HG03378 (cell line): ENCODE measurements at regions not wholly inside any gene's neighbourhood (a gene's known extent, or its start where the extent isn't known, plus 50 kb on each side); places are given as distances from the start of the nearest gene placed in this dataset.
A peak's percentile ranks its signal among the peaks of the same experiment; 100 is the strongest.

Experiments
- ATAC-seq: cut with Tn5 transposase; IDR thresholded peaks from one replicate; pipeline ENCODE4 v1.9.1; 2021; ENCODE audit warnings: mild to moderate bottlenecking, moderate library complexity; ENCODE audit not compliant: unreplicated experiment

GRCh38 chr2:153028626-153029025 is 310.2 kb downstream of the ARL6IP6 start:
- ATAC-seq: no peak

DNA sequence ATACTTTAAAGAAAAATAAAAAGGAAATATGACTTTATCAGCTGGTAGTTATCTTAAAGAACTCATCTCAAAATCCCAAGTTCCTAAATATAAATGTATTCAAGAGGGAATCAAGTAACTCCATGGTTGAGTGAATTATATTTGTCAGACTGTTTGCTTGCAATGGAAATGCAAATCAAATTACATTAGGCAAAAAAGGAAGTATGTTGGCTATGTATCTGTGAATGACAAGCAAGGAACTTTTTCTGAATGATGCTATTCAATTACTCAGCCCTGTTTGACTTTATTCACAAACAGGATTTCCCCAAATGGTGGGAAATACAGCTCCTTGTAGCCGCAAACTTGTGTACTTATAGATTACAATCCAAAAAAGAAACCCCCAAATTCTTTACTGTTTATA is 309.1 kb downstream of the ARL6IP6 start:
- ATAC-seq: no peak

DNA sequence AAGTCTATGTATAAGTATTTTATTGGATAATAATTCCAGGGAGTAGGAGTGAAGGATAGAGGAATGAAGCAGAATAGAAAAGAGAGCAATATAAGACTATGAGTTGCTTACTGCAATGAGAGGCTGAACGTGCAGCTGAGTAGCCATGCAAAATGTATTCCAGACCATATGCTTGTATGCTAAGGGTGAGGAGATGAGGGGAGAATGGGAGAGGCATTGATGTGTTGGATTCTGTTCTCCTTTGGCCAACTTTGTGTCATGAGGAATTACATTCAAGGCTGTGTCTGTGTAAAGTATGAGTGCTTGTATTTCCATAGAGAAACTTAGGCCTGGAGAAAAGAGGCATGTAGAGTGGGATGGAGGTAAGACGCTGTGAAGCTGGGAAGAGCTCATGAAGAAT is 301.8 kb downstream of the ARL6IP6 start:
- no peak for ATAC-seq

GRCh38 chr2:153005071-153005730 is 286.8 kb downstream of the ARL6IP6 start:
- ATAC-seq: peak; percentile 39

DNA sequence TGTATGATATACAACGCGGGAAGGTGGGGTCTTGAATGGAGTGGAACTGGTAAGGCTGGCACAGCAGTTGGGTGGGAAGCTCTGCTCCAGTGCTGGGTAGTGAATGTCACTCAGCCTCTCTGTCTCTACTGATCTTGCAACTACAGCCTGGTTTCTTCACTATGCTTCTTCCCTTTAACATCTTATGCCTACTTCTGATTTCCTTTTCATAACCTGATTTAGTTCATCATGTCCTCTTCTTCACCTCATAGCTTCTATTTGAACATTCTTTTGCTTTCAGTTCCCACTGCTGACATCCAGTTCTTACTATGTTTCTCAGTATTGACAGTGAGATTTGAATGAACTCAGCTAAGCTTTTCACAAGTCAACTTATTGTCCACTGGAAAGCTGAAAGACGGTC is 286.2 kb downstream of the ARL6IP6 start:
- ATAC-seq: peak; percentile 61

DNA sequence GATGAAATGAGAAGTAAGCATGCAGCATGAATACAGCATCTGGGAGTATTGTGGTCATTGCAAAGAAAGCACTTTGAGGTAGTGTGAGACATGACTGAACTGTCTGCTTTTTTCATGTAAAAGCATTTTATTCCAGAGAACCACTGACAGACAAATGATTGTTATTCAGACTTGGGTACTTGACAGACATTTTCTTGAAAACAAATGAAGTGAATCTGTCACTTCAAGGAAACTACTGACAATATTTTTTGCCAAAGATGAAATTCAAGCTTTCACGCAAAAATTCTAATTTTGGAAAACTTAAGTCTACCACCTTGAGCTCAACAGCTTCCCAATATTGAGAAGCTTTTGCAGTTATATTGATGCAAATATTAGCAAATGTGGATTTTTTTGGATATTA is 255.7 kb downstream of the ARL6IP6 start:
- ATAC-seq: no peak

GRCh38 chr2:152971685-152972084 is 253.3 kb downstream of the ARL6IP6 start:
- ATAC-seq: no peak

GRCh38 chr2:152962446-152962845 is 244.0 kb downstream of the ARL6IP6 start:
- ATAC-seq: no peak

DNA sequence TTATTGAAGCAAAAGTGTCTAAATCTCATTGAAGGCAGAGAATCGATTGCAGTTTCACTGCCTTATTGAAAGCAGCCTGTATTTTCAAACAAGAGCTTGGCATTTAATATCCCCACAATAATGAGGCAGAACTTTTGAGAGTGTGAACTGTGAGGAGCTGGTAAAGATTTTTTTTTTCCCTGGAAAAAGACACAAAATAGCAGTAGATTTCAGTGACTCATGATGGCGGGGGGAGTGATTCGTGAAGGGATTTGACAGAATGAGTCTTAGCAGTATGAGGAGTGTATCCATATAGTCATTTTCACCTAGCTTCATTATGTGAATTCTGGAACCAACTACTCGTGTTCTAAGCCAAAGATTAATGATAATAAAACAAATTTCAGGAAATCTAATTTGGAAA is 242.9 kb downstream of the ARL6IP6 start:
- no peak for ATAC-seq

DNA sequence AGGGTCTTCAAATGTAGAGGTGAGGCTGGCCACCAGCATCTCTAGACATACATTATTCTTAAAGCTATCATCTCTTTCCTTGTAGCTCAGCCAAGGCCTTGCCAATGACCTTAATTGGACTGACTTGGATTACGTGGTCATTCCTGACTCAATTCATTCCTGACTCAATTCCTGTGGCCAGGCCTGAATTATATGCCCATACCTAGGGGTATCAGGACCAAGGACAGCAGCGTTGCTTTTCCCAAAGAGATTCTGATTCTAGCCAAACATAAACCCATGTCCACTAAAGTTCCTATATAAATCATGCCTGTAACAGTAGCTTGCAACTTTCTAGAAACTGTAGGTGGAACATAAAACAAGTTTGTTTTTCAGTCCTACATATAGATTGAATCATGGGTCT is 231.7 kb downstream of the ARL6IP6 start:
- no peak for ATAC-seq

- ATAC-seq: no peak
Measured at GRCh38 chr2:152944099-152944498, 225.7 kb downstream of the ARL6IP6 start.

DNA sequence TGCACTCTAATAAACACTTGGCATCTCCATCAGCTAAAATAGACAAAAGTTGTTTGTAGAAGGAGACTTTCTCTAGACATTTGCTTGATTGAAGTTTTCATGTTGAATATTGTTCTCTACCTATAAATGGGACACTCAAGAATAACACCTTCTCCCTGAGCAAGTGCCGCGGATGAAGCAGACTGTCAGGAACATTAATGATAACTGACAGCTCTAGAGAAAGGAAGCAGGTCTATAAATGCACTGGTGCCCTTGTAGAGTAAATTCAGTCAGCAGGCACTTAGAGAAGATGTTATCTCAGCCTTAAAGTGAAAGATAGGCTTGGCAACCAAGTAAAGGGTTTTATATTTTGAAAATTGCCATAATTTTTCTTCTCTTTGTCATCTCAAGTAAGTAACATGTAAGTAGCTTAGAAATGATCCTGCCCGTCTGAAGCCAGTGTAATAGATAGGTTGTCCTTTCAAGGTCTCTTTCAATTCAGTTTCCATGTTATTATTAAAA is 224.6 kb downstream of the ARL6IP6 start:
- no peak for ATAC-seq

- no peak for ATAC-seq
Measured at GRCh38 chr2:152930501-152930900, 212.1 kb downstream of the ARL6IP6 start.

- no peak for ATAC-seq
Measured at GRCh38 chr2:152929628-152930027, 211.2 kb downstream of the ARL6IP6 start.

GRCh38 chr2:152925547-152926448 is 207.4 kb downstream of the ARL6IP6 start:
- ATAC-seq: peak; percentile 87

DNA sequence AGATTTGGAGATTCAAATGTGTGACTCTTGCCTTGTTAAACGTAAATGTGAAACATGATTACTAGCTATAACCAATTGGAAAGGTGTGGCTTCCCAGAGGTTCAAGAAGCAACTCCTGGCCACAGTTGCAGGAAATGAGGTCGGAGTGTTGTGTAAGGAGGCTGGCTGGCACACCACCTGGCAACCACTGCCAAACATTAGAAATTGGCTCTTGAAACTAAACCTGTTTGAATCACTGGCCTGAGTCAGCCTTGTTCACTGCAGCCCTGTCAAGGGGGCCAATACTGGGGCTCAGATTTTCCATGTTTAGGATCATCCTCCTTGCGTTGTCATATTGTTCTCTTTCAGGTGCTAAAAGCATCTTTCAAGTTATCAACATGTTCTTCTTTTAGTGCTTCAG is 206.3 kb downstream of the ARL6IP6 start:
- no peak for ATAC-seq

GRCh38 chr2:152924219-152924618 is 205.8 kb downstream of the ARL6IP6 start:
- ATAC-seq: no peak

GRCh38 chr2:152920846-152921245 is 202.4 kb downstream of the ARL6IP6 start:
- ATAC-seq: no peak

- no peak for ATAC-seq
Measured at GRCh38 chr2:152910970-152911369, 192.6 kb downstream of the ARL6IP6 start.

GRCh38 chr2:152907046-152907445 is 188.6 kb downstream of the ARL6IP6 start:
- ATAC-seq: no peak

GRCh38 chr2:152894051-152894450 is 175.6 kb downstream of the ARL6IP6 start:
- ATAC-seq: no peak

- ATAC-seq: no peak
Measured at GRCh38 chr2:152890736-152891135, 172.3 kb downstream of the ARL6IP6 start.
